HepG2 (cell line): ENCODE measurements at regions not wholly inside any gene's neighbourhood (a gene's known extent, or its start where the extent isn't known, plus 50 kb on each side); places are given as distances from the start of the nearest gene placed in this dataset.

Experiments
- ATAC-seq: fragments of 200-7000 bp; cut with Tn5 transposase; 3 replicates; pipeline ENCODE4 v1.9.1; 2020; ENCODE audit warnings: mild to moderate bottlenecking, moderate library complexity
- BruUV-seq: library from RNA; stranded (reverse); fragments of 400-500 nt; replicated peaks from 2 replicates; lab custom pipeline; 2021; lab: Mats Ljungman, UMichigan
- CTCF ChIA-PET: fragments of 300-600 bp; formaldehyde crosslinking; extraction: SDS; loops from one replicate; lab custom pipeline; 2021; ENCODE audit warnings: low total read pairs, inconsistent platforms, low intra/inter-chr PET ratio; lab: Yijun Ruan, JAX
- POLR2A ChIA-PET: fragments of 350-600 bp; sonication (Branson Sonifier 250); formaldehyde crosslinking; loops from one replicate; lab custom pipeline; 2020; ENCODE audit warnings: antibody characterized with exemption, inconsistent platforms; lab: Yijun Ruan, JAX
- DNase-seq: peaks from one replicate; pipeline ENCODE4 v3.0.0-alpha.2; 2015; ENCODE audit warnings: low spot score
- FAIRE-seq: peaks from 3 replicates; lab custom pipeline; 2011; peaks lifted over from hg19 to GRCh38; lab: Jason Lieb, UNC
- H2AFZ ChIP-seq: one replicate; pipeline ENCODE4 v1.6.1; 2011; ENCODE audit warnings: low read length, inconsistent platforms
- H3K27ac ChIP-seq: fragments of 300-600 bp; 3 replicates; pipeline ENCODE4 v1.8.0; 2011; ENCODE audit warnings: mixed run types, mild to moderate bottlenecking, mixed read lengths, low read length, inconsistent platforms; ENCODE audit not compliant: insufficient read depth; ENCODE audit errors: extremely low read length
- H3K27me3 ChIP-seq, 2 experiments: fragments of 200-600 bp in 1 of 2; 2 replicates in 1 of 2; 3 replicates in 1 of 2; pipeline versions ENCODE4 v1.6.0 to v1.8.0; 2011; ENCODE audit warnings: low read length in 2 of 2, mild to moderate bottlenecking in 2 of 2, moderate library complexity in 2 of 2, inconsistent platforms in 1 of 2; ENCODE audit not compliant: insufficient read depth in 2 of 2, control insufficient read depth in 1 of 2
- H3K36me3 ChIP-seq, 2 experiments: fragments of 200-600 bp in 1 of 2; replicated peaks in 1 of 2; 2 replicates in 1 of 2; 3 replicates in 1 of 2; pipeline versions ENCODE4 v1.5.1 to v1.8.0; 2011; ENCODE audit warnings: low read length in 2 of 2, inconsistent platforms in 1 of 2; ENCODE audit not compliant: insufficient read depth in 2 of 2, control insufficient read depth in 1 of 2
- H3K4me1 ChIP-seq: 2 replicates; pipeline ENCODE4 v1.5.1; 2012; ENCODE audit warnings: low read length, inconsistent platforms; ENCODE audit not compliant: insufficient read depth
- H3K4me2 ChIP-seq: 2 replicates; pipeline ENCODE4 v1.6.0; 2011; ENCODE audit warnings: low read depth, low read length, inconsistent platforms
- H3K4me3 ChIP-seq, 3 experiments: fragments of 200-600 bp in 1 of 3; sonication (generic), shearing (Covaris generic) in 1 of 3; replicated peaks in 1 of 3; 2 replicates each; pipeline ENCODE4 v1.5.1; 2011 to 2016; ENCODE audit warnings: low read length in 3 of 3, inconsistent platforms in 2 of 3, low read depth in 2 of 3, mild to moderate bottlenecking in 2 of 3, control low read depth in 1 of 3, mixed read lengths in 1 of 3; ENCODE audit not compliant: insufficient read depth in 1 of 3
- H3K79me2 ChIP-seq: one replicate; pipeline ENCODE4 v1.6.1; 2011; ENCODE audit warnings: low read length, inconsistent platforms; ENCODE audit not compliant: insufficient read depth
- H3K9ac ChIP-seq: 2 replicates; pipeline ENCODE4 v1.6.0; 2011; ENCODE audit warnings: mild to moderate bottlenecking, low read depth, low read length, inconsistent platforms; ENCODE audit not compliant: insufficient read depth
- H3K9me3 ChIP-seq: 2 replicates; pipeline ENCODE4 v1.5.1; 2012; ENCODE audit warnings: mild to moderate bottlenecking, low read length
- H4K20me1 ChIP-seq: 2 replicates; pipeline ENCODE4 v1.6.0; 2011; ENCODE audit warnings: inconsistent platforms, mild to moderate bottlenecking, low read length, moderate library complexity; ENCODE audit not compliant: insufficient read depth
- CC2D1A ChIP-seq: sonication (generic); formaldehyde crosslinking; IDR thresholded peaks from 2 replicates; pipeline ENCODE4 v1.8.1; 2023; ENCODE audit warnings: mild to moderate bottlenecking, missing genetic modification reagents
- MAFK ChIP-seq, 2 experiments: IDR thresholded peaks in 1 of 2; conservative IDR thresholded peaks in 1 of 2; 2 replicates each; pipeline ENCODE4 v1.6.1; 2011; ENCODE audit warnings: improper control_type of control experiment in 2 of 2, low read length in 2 of 2
- MED13 ChIP-seq: sonication (generic); formaldehyde crosslinking; IDR thresholded peaks from 2 replicates; pipeline ENCODE4 v1.5.0; 2020; ENCODE audit warnings: missing genetic modification reagents
- NFRKB ChIP-seq: fragments of 450-650 bp; IDR thresholded peaks from 2 replicates; pipeline ENCODE4 v1.6.1; 2017
- SATB2 ChIP-seq: sonication (generic); formaldehyde crosslinking; IDR thresholded peaks from 2 replicates; pipeline ENCODE4 v1.5.0; 2020; ENCODE audit warnings: missing genetic modification reagents
- ZNF292 ChIP-seq: sonication (generic); formaldehyde crosslinking; IDR thresholded peaks from 2 replicates; pipeline ENCODE4 v1.8.1; 2022; ENCODE audit warnings: mild to moderate bottlenecking, low read depth, missing genetic modification reagents, borderline replicate concordance
- WGBS: methylation state at CpG from one replicate; pipeline ENCODE4 v1.1.6; 2017; ENCODE audit warnings: low lambda C conversion rate; 5-methylcytosine and 5-hydroxymethylcytosine counted together
- in situ Hi-C: cut with HindIII; loops from 2 replicates; pipeline ENCODE4 v1.10.0; 2017; ENCODE audit warnings: low pct_unique_long_range_greater_than_20kb; ENCODE audit not compliant: extremely low pct_ligation_motif_present
- intact Hi-C: fragments of 100-400 bp; cut with micrococcal nuclease; formaldehyde crosslinking; loops from one replicate; pipeline ENCODE4 v1.10.0; 2022; ENCODE audit not compliant: unreplicated experiment

GRCh38 chr5:147052519-147052918 lies 174.0 kb upstream of the PPP2R2B start (continued):
- TF ChIP-seq CC2D1A (CRISPR knock-in tag) (no peak), ZNF292 (CRISPR knock-in tag) (no peak)

DNA sequence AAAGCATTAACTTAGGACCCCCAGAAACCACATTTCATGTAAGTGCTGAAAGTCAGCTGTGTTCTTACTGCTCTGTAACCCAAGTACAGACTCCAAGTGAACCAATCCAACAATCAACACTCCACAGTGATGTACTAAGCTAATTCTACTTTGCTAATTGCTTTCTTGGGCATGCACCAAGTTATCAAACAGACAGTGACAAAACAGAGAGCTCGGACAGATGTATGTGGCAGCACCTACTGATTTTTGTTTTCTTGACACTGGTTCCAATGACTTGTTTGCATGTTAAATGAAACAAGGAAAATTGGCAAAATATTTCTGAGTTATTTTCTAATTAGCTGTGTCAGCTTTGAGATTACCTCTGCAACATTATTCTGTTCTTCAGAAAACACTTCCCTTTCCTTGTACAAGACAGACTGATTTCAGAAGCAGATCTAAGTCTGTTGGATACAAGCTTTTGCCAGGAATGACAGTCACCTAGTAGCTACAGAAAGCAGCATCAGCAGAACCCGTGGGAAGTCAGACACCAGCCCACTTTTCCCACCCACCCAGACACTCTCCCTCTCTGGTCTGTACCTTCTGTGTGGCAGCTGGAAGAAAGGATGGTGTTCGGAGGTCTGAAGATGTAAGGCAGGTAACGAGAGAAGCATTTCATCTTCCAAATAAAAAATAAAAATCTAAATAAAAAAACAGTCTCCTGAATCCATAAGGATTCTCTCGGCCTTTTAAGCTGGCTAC lies 176.7 kb upstream of the PPP2R2B start:
- in situ Hi-C loops: no loop called here
- TF ChIP-seq NFRKB (no peak), MED13 (CRISPR knock-in tag) (no peak), MAFK (conservative IDR thresholded peaks at IDR 0.05 in 1 of 2, IDR thresholded peaks at IDR 0.05 in 1 of 2; ENCODE audit: low read length in 2 of 2) (peak in 1 of 2 experiments; percentile 6; a peak in 1 of 4 replicates), SATB2 (CRISPR knock-in tag) (no peak)
- no peak overlapping the region for H3K9ac ChIP-seq
- no peak overlapping the region for H3K4me3 ChIP-seq
- no peak overlapping the region for H3K4me2 ChIP-seq
- no peaks in the 10 kb centered on the region for H4K20me1 ChIP-seq
- H3K4me1 ChIP-seq: no peaks in the 10 kb centered on the region
- H3K27me3 ChIP-seq: no peaks in the 10 kb centered on the region; a peak in 1 of 5 replicates
- H3K79me2 ChIP-seq: no peaks in the 10 kb centered on the region
- intact Hi-C loops: no loop called here
- ChIA-PET CTCF (no interaction called here), POLR2A (no interaction called here)
- H3K27ac ChIP-seq: no peak overlapping the region
- 11% methylated on average over 5 of the region's 5 CpGs for WGBS
- no peak overlapping the region for H2AFZ ChIP-seq
- ATAC-seq (no peak), DNase-seq (no peak), FAIRE-seq (no peak)
- BruUV-seq: no TSS peak
- no peaks in the 10 kb centered on the region for H3K36me3 ChIP-seq
- no peaks in the 10 kb centered on the region for H3K9me3 ChIP-seq
